H1 (cell line): ENCODE measurements at regions not wholly inside any gene's neighbourhood (a gene's known extent, or its start where the extent isn't known, plus 50 kb on each side); places are given as distances from the start of the nearest gene placed in this dataset.

Experiments
- CTCF ChIA-PET: fragments of 300-600 bp; sonication (Branson Sonifier 250); formaldehyde crosslinking; loops from one replicate; lab custom pipeline; 2021; ENCODE audit not compliant: partially characterized antibody; lab: Charles Lee
- POLR2A ChIA-PET: fragments of 300-600 bp; sonication (Branson Sonifier 250); formaldehyde crosslinking; loops from one replicate; lab custom pipeline; 2021; ENCODE audit warnings: inconsistent platforms; ENCODE audit not compliant: partially characterized antibody; lab: Charles Lee
- DNase-seq, 2 experiments: peaks; one replicate each; pipeline versions ENCODE4 v3.0.0 to v3.0.0-alpha.2; 2010 to 2022; ENCODE audit warnings: low spot score in 2 of 2, low read depth in 1 of 2, mixed read lengths in 1 of 2
- FAIRE-seq: peaks from 2 replicates; lab custom pipeline; 2011; peaks lifted over from hg19 to GRCh38; lab: Jason Lieb, UNC
- H2AFZ ChIP-seq: 2 replicates; pipeline ENCODE4 v1.8.1; 2012; ENCODE audit warnings: low read length, inconsistent platforms
- H2AK5ac ChIP-seq: 2 replicates; pipeline ENCODE4 v1.6.1; 2013; ENCODE audit warnings: low read depth, low read length
- H2BK120ac ChIP-seq: replicated peaks from 2 replicates; pipeline ENCODE3; 2013; ENCODE audit warnings: low read depth, low read length, inconsistent platforms
- H2BK12ac ChIP-seq: 2 replicates; pipeline ENCODE4 v1.6.1; 2013; ENCODE audit warnings: low read depth, low read length
- H2BK15ac ChIP-seq: 2 replicates; pipeline ENCODE4 v1.6.1; 2013; ENCODE audit warnings: low read length
- H2BK20ac ChIP-seq: 2 replicates; pipeline ENCODE4 v1.6.1; 2013; ENCODE audit warnings: low read length
- H2BK5ac ChIP-seq: 2 replicates; pipeline ENCODE4 v1.6.1; 2013; ENCODE audit warnings: low read depth, low read length
- H3K14ac ChIP-seq: 2 replicates; pipeline ENCODE4 v1.6.1; 2013; ENCODE audit warnings: inconsistent platforms; ENCODE audit not compliant: insufficient read length
- H3K18ac ChIP-seq: 2 replicates; pipeline ENCODE4 v1.6.1; 2013; ENCODE audit warnings: low read length; ENCODE audit errors: extremely low read depth
- H3K23ac ChIP-seq: 2 replicates; pipeline ENCODE4 v1.6.1; 2013; ENCODE audit warnings: inconsistent platforms; ENCODE audit not compliant: insufficient read length
- H3K23me2 ChIP-seq: 2 replicates; pipeline ENCODE4 v1.6.1; 2013; ENCODE audit warnings: low read depth, low read length
- H3K27ac ChIP-seq: 2 replicates; pipeline ENCODE4 v1.6.1; 2011; ENCODE audit warnings: low read depth, low read length, inconsistent platforms
- H3K27me3 ChIP-seq, 4 experiments: replicated peaks in 1 of 4; 1 replicate in 1 of 4; 2 replicates in 3 of 4; pipeline versions ENCODE4 v1.6.1 to v1.8.1; 2011 to 2013; ENCODE audit warnings: low read length in 3 of 4, mild to moderate bottlenecking in 3 of 4, inconsistent platforms in 2 of 4, mixed read lengths in 2 of 4, moderate library complexity in 1 of 4; ENCODE audit not compliant: control insufficient read depth in 3 of 4, insufficient read depth in 3 of 4; ENCODE audit errors: extremely low read depth in 1 of 4
- H3K36me3 ChIP-seq, 4 experiments: 2 replicates each; pipeline versions ENCODE4 v1.6.1 to v1.8.1; 2011 to 2013; ENCODE audit warnings: mild to moderate bottlenecking in 4 of 4, low read length in 3 of 4, moderate library complexity in 2 of 4, control low read depth in 1 of 4, inconsistent platforms in 1 of 4; ENCODE audit not compliant: insufficient read depth in 4 of 4, control insufficient read depth in 2 of 4
- H3K4ac ChIP-seq: replicated peaks from 2 replicates; pipeline ENCODE3; 2013; ENCODE audit warnings: low read length, low read depth, mixed read lengths, inconsistent platforms; ENCODE audit not compliant: insufficient read length
- H3K4me1 ChIP-seq, 4 experiments: replicated peaks in 1 of 4; 1 replicate in 1 of 4; 2 replicates in 3 of 4; pipeline versions ENCODE4 v1.6.1 to v1.8.1; 2011 to 2013; ENCODE audit warnings: low read length in 3 of 4, inconsistent platforms in 2 of 4, mixed read lengths in 1 of 4; ENCODE audit not compliant: insufficient read depth in 4 of 4, control insufficient read depth in 3 of 4
- H3K4me2 ChIP-seq, 2 experiments: 2 replicates each; pipeline versions ENCODE4 v1.6.1 to v1.8.1; 2011 to 2013; ENCODE audit warnings: low read depth in 2 of 2, low read length in 2 of 2, control low read depth in 1 of 2, inconsistent platforms in 1 of 2, mild to moderate bottlenecking in 1 of 2; ENCODE audit not compliant: insufficient read depth in 1 of 2
- H3K4me3 ChIP-seq, 4 experiments: fragments of 200-600, 300-600 bp in 1 of 4; sonication (generic), shearing (Covaris generic), sonication (Bioruptor Twin) in 1 of 4; 2 replicates each; pipeline versions ENCODE4 v1.5.1 to v1.8.1; 2011 to 2016; ENCODE audit warnings: low read length in 4 of 4, low read depth in 3 of 4, control low read depth in 2 of 4, inconsistent platforms in 2 of 4, mild to moderate bottlenecking in 2 of 4, mixed read lengths in 1 of 4, moderate library complexity in 1 of 4; ENCODE audit not compliant: insufficient read depth in 2 of 4; ENCODE audit errors: extremely low read depth in 1 of 4
- H3K56ac ChIP-seq: replicated peaks from 2 replicates; pipeline ENCODE3; 2013; ENCODE audit warnings: low read depth, mild to moderate bottlenecking, mixed read lengths, low read length, inconsistent platforms; ENCODE audit not compliant: insufficient read length
- H3K79me1 ChIP-seq: 2 replicates; pipeline ENCODE4 v1.6.1; 2013; ENCODE audit warnings: low read depth, low read length, control low read depth
- H3K79me2 ChIP-seq, 2 experiments: 2 replicates each; pipeline versions ENCODE4 v1.6.1 to v1.8.1; 2012 to 2013; ENCODE audit warnings: low read length in 2 of 2, mild to moderate bottlenecking in 2 of 2, inconsistent platforms in 1 of 2; ENCODE audit not compliant: insufficient read depth in 2 of 2, control insufficient read depth in 1 of 2
- H3K9ac ChIP-seq, 4 experiments: replicated peaks in 1 of 4; 1 replicate in 1 of 4; 2 replicates in 3 of 4; pipeline versions ENCODE4 v1.6.1 to v1.8.1; 2011 to 2013; ENCODE audit warnings: low read depth in 3 of 4, low read length in 3 of 4, control low read depth in 2 of 4, mild to moderate bottlenecking in 2 of 4, moderate library complexity in 2 of 4, inconsistent platforms in 1 of 4; ENCODE audit errors: extremely low read depth in 1 of 4
- H3K9me3 ChIP-seq, 2 experiments: 2 replicates each; pipeline versions ENCODE4 v1.6.1 to v1.8.1; 2012 to 2013; ENCODE audit warnings: mild to moderate bottlenecking in 2 of 2, moderate library complexity in 2 of 2, control low read depth in 1 of 2, inconsistent platforms in 1 of 2, low read depth in 1 of 2, low read length in 1 of 2, mixed read lengths in 1 of 2; ENCODE audit not compliant: insufficient read depth in 2 of 2
- H4K20me1 ChIP-seq, 2 experiments: replicated peaks in 1 of 2; 2 replicates each; pipeline versions ENCODE3 to v1.8.1; 2011 to 2013; ENCODE audit warnings: inconsistent platforms in 2 of 2, low read length in 2 of 2, mild to moderate bottlenecking in 1 of 2; ENCODE audit not compliant: insufficient read depth in 2 of 2, control insufficient read depth in 1 of 2
- H4K5ac ChIP-seq: 2 replicates; pipeline ENCODE4 v1.6.1; 2013; ENCODE audit warnings: low read length, low read depth, mixed read lengths, inconsistent platforms; ENCODE audit not compliant: insufficient read length
- H4K8ac ChIP-seq: 2 replicates; pipeline ENCODE4 v1.8.0; 2013; ENCODE audit warnings: mild to moderate bottlenecking, moderate library complexity, low read length, inconsistent platforms; ENCODE audit not compliant: insufficient read depth; ENCODE audit errors: extremely low read depth
- H4K91ac ChIP-seq: replicated peaks from 2 replicates; pipeline ENCODE3; 2013; ENCODE audit warnings: low read length, mixed read lengths, inconsistent platforms; ENCODE audit not compliant: insufficient read length
- EGR1 ChIP-seq: IDR thresholded peaks from 2 replicates; pipeline ENCODE4 v1.6.1; 2011; ENCODE audit warnings: low read depth, low read length, borderline replicate concordance
- WGBS, 2 experiments: shearing (Covaris generic) in 1 of 2; methylation state at CpG; one replicate each; pipeline versions ENCODE4 v1.1.6 to v1.1.7; 2013 to 2015; ENCODE audit warnings: low lambda C conversion rate in 2 of 2, mixed read lengths in 2 of 2, inconsistent platforms in 1 of 2, low coverage in 1 of 2, missing lambda C conversion rate in 1 of 2; ENCODE audit not compliant: insufficient replicate concordance in 2 of 2, insufficient coverage in 1 of 2, insufficient read length in 1 of 2; ENCODE audit errors: extremely low coverage in 1 of 2, missing lambda C conversion rate in 1 of 2; 5-methylcytosine and 5-hydroxymethylcytosine counted together

DNA sequence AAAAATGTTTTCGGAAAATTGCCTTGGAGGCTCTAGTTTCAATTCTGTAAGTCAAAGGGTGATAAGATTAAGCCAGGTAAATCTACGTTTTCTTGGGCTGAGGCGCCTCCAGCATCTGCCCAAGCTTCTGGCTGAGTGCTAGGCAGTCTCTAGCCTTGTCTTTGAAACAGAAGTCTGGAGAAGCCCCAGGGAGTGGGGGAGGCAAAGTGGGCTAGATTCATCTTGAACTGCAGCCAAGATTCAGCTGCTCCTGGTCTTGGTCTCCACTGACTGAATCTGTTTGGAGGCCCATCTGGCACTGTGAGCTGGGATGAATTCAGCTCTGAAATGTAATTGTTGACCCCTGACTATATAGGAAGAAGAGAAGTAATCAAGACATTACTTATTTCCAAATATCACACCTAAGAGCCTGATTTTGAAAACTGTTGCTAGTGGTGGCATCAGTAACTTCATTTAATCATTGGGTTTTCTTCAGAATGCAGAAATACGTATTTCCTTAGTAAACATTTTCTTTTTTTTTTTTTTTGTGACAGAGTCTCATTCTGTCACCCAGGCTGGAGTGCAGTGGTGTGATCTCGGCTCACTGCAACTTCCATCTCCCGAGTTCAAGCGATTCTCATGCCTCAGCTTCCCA is 187.3 kb upstream of the LEF1 start:
- WGBS, 2 experiments: 90% methylated on average over 6 of the region's 7 CpGs; no CpG with 5 or more reads in 1 of the 2 experiments
- POLR2A ChIA-PET: no interaction called here
- H3K4me1 ChIP-seq: peaks cover 0 to 8% (median 3%) of the 10 kb centered on the region in 4 experiments; a peak in 5 of 7 replicates
- no peak overlapping the region for H4K8ac ChIP-seq
- H4K5ac ChIP-seq: no peak overlapping the region
- H3K36me3 ChIP-seq: no peaks in the 10 kb centered on the region; a peak in 1 of 8 replicates
- CTCF ChIA-PET: interaction anchor here (1.5 to 1.8 kb wide), 2 partner anchors 14 to 137 kb away, joined by 3 to 4 read pairs; no protein-coding TSS in a partner anchor
- H4K20me1 ChIP-seq: no peaks in the 10 kb centered on the region
- no peak overlapping the region for H3K4me2 ChIP-seq
- H3K27me3 ChIP-seq: no peaks in the 10 kb centered on the region
- no peaks in the 10 kb centered on the region for H3K79me2 ChIP-seq
- H2BK120ac ChIP-seq: no peak overlapping the region
- H3K9ac ChIP-seq: no peak overlapping the region
- H2AK5ac ChIP-seq: no peak overlapping the region
- H3K79me1 ChIP-seq: no peaks in the 10 kb centered on the region
- no peak overlapping the region for H3K27ac ChIP-seq
- H3K9me3 ChIP-seq: no peaks in the 10 kb centered on the region
- no peak overlapping the region for H2BK12ac ChIP-seq
- H3K14ac ChIP-seq: no peak overlapping the region
- H2BK5ac ChIP-seq: no peak overlapping the region
- no peak overlapping the region for H2BK15ac ChIP-seq
- no peak overlapping the region for H3K4me3 ChIP-seq
- H3K23ac ChIP-seq: no peak overlapping the region
- FAIRE-seq: no peak
- no peak overlapping the region for H4K91ac ChIP-seq
- no peak for DNase-seq
- no peak for TF ChIP-seq EGR1
- H3K4ac ChIP-seq: no peak overlapping the region
- H2AFZ ChIP-seq: no peak overlapping the region
- no peak overlapping the region for H2BK20ac ChIP-seq
- no peaks in the 10 kb centered on the region for H3K23me2 ChIP-seq
- no peak overlapping the region for H3K18ac ChIP-seq
- no peak overlapping the region for H3K56ac ChIP-seq
